NCI-H1092 (cell line): ENCODE measurements at regions not wholly inside any gene's neighbourhood (a gene's known extent, or its start where the extent isn't known, plus 50 kb on each side); places are given as distances from the start of the nearest gene placed in this dataset.
A peak's percentile ranks its signal among the peaks of the same experiment; 100 is the strongest.

Source experiments
- DNase-seq: peaks from one replicate; lab custom pipeline; 2025; lab: John Stamatoyannopoulos, UW

- no peak for DNase-seq
Measured at GRCh38 chr3:182462152-182462551, 331.2 kb upstream of the ATP11B start.

GRCh38 chr3:182464513-182465145 lies 328.7 kb upstream of the ATP11B start:
- DNase-seq, result no peak

GRCh38 chr3:182465301-182466185 lies 327.8 kb upstream of the ATP11B start:
- DNase-seq, result no peak

GRCh38 chr3:182469086-182469485 lies 324.2 kb upstream of the ATP11B start:
- no peak for DNase-seq

GRCh38 chr3:182470187-182470586 lies 323.1 kb upstream of the ATP11B start:
- no peak for DNase-seq

GRCh38 chr3:182473191-182473710 lies 320.1 kb upstream of the ATP11B start:
- no peak for DNase-seq

GRCh38 chr3:182478369-182478768 lies 314.9 kb upstream of the ATP11B start:
- no peak for DNase-seq

GRCh38 chr3:182479419-182480336 lies 313.6 kb upstream of the ATP11B start:
- no peak for DNase-seq

GRCh38 chr3:182482705-182483104 lies 310.6 kb upstream of the ATP11B start:
- DNase-seq, result no peak

GRCh38 chr3:182484682-182485081 lies 308.6 kb upstream of the ATP11B start:
- no peak for DNase-seq

GRCh38 chr3:182485301-182485700 lies 308.0 kb upstream of the ATP11B start:
- no peak for DNase-seq

GRCh38 chr3:182486463-182486862 lies 306.8 kb upstream of the ATP11B start:
- no peak for DNase-seq

- DNase-seq, result no peak
Measured at GRCh38 chr3:182487143-182487542, 306.2 kb upstream of the ATP11B start.

GRCh38 chr3:182487611-182488010 lies 305.7 kb upstream of the ATP11B start:
- no peak for DNase-seq

GRCh38 chr3:182490596-182491491 lies 302.5 kb upstream of the ATP11B start:
- peak; percentile 85 for DNase-seq

- peak; percentile 52 for DNase-seq
Measured at GRCh38 chr3:182491577-182491976, 301.7 kb upstream of the ATP11B start.

- DNase-seq, result no peak
Measured at GRCh38 chr3:182492536-182492935, 300.8 kb upstream of the ATP11B start.

- DNase-seq, result no peak
Measured at GRCh38 chr3:182500289-182500688, 293.0 kb upstream of the ATP11B start.

- no peak for DNase-seq
Measured at GRCh38 chr3:182501856-182502255, 291.4 kb upstream of the ATP11B start.

GRCh38 chr3:182503401-182503800 lies 289.9 kb upstream of the ATP11B start:
- DNase-seq, result no peak
